ENCODE measurements at regions not wholly inside any gene's neighbourhood (a gene's known extent, or its start where the extent isn't known, plus 50 kb on each side); places are given as distances from the start of the nearest gene placed in this dataset.

DNA sequence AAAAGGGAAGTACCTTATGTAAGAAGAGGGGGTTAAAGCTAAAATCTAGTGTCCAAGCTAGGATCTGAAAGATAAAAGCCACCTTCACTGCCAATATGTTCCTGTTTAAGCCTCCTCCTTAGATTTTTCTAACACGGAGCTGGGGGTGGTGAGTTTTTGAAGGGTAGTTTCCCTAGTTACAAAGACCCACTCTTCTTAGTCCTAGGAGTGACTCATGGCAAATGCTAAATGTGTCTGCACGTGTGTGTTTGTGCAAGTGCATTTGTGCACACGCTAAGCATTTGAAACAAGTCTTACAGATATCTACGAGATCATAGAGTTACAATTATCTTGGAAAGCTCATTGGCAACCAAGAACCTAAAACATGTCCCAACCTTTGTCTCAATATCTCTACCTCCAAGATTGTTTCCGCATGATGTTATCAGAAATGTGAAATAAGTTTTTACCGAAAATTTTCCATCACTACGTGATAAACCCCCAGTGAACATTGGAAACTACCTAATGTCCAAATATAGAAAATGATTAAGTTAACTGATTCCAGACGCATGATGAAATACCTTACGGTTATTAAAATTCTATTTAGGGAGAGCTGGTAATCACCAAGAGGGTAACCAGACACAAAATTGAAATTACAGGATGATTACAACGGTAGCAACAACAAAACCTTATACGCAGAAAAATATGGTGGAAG lies 78.0 kb upstream of the HRH2 start:
- Histone ChIP-seq H3K9ac (ENCODE audit: control insufficient read depth, insufficient read depth, low read length) (no peak overlapping the region), H3K4me1 (ENCODE audit: control insufficient read depth, insufficient read depth, low read length) (no peaks in the 10 kb centered on the region), H3K27ac (ENCODE audit: control insufficient read depth, insufficient read depth) (no peak overlapping the region), H3K79me2 (ENCODE audit: control insufficient read depth, insufficient read depth, low read length) (no peaks in the 10 kb centered on the region), H3K4me3 (no peak overlapping the region), H2AFZ (ENCODE audit: control insufficient read depth, low read depth, low read length) (no peak overlapping the region), H3K4me2 (ENCODE audit: control insufficient read depth, insufficient read depth) (no peak overlapping the region), H3K9me3 (replicated peaks; ENCODE audit: control insufficient read depth, insufficient read depth, low read length) (no peaks in the 10 kb centered on the region; the same call in 1 of the 3 replicates), H4K20me1 (ENCODE audit: control insufficient read depth, insufficient read depth) (no peaks in the 10 kb centered on the region; the same call in 1 of the 2 replicates), H3K36me3 (ENCODE audit: control insufficient read depth in 2 of 2, insufficient read depth in 2 of 2, low read length in 1 of 2) (no peaks in the 10 kb centered on the region), H3K27me3 (replicated peaks in 1 of 2; ENCODE audit: control insufficient read depth in 2 of 2, insufficient read depth in 2 of 2, low read length in 1 of 2) (no peaks in the 10 kb centered on the region; a peak in 2 of 4 replicates)
- ChIA-PET CTCF (interaction anchor here (0.6 kb wide), 1 partner anchor 27 kb away, joined by 3 read pairs; no protein-coding TSS in a partner anchor), RAD21 (ENCODE audit: unreplicated experiment) (no interaction called here), POLR2A (no interaction called here), SMC1A (ENCODE audit: uncharacterized antibody, unreplicated experiment) (no interaction called here)
- DNase-seq (ENCODE audit: low read depth, low spot score) (no peak), ATAC-seq (no peak), FAIRE-seq (no peak)
- TF ChIP-seq STAT1 (conservative IDR thresholded peaks at IDR 0.05) (no peak), SMARCA5 (IDR thresholded peaks at IDR 0.05) (no peak), CHD1 (IDR thresholded peaks at IDR 0.05; ENCODE audit: low read depth, low read length) (no peak), MYB (IDR thresholded peaks at IDR 0.05; ENCODE audit: borderline replicate concordance, low read depth, low read length) (no peak), YY1 (IDR thresholded peaks at IDR 0.05; ENCODE audit: low read depth, low read length) (no peak)
- TF ChIP-seq, protein P1, sequence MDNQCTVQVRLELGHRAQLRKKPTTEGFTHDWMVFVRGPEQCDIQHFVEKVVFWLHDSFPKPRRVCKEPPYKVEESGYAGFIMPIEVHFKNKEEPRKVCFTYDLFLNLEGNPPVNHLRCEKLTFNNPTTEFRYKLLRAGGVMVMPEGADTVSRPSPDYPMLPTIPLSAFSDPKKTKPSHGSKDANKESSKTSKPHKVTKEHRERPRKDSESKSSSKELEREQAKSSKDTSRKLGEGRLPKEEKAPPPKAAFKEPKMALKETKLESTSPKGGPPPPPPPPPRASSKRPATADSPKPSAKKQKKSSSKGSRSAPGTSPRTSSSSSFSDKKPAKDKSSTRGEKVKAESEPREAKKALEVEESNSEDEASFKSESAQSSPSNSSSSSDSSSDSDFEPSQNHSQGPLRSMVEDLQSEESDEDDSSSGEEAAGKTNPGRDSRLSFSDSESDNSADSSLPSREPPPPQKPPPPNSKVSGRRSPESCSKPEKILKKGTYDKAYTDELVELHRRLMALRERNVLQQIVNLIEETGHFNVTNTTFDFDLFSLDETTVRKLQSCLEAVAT (IDR thresholded peaks at IDR 0.05), result no peak
- TF ChIP-seq, protein P2, sequence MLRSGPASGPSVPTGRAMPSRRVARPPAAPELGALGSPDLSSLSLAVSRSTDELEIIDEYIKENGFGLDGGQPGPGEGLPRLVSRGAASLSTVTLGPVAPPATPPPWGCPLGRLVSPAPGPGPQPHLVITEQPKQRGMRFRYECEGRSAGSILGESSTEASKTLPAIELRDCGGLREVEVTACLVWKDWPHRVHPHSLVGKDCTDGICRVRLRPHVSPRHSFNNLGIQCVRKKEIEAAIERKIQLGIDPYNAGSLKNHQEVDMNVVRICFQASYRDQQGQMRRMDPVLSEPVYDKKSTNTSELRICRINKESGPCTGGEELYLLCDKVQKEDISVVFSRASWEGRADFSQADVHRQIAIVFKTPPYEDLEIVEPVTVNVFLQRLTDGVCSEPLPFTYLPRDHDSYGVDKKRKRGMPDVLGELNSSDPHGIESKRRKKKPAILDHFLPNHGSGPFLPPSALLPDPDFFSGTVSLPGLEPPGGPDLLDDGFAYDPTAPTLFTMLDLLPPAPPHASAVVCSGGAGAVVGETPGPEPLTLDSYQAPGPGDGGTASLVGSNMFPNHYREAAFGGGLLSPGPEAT (IDR thresholded peaks at IDR 0.05; ENCODE audit: low read depth), result no peak
- TF ChIP-seq, protein P3, sequence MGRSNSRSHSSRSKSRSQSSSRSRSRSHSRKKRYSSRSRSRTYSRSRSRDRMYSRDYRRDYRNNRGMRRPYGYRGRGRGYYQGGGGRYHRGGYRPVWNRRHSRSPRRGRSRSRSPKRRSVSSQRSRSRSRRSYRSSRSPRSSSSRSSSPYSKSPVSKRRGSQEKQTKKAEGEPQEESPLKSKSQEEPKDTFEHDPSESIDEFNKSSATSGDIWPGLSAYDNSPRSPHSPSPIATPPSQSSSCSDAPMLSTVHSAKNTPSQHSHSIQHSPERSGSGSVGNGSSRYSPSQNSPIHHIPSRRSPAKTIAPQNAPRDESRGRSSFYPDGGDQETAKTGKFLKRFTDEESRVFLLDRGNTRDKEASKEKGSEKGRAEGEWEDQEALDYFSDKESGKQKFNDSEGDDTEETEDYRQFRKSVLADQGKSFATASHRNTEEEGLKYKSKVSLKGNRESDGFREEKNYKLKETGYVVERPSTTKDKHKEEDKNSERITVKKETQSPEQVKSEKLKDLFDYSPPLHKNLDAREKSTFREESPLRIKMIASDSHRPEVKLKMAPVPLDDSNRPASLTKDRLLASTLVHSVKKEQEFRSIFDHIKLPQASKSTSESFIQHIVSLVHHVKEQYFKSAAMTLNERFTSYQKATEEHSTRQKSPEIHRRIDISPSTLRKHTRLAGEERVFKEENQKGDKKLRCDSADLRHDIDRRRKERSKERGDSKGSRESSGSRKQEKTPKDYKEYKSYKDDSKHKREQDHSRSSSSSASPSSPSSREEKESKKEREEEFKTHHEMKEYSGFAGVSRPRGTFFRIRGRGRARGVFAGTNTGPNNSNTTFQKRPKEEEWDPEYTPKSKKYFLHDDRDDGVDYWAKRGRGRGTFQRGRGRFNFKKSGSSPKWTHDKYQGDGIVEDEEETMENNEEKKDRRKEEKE (IDR thresholded peaks at IDR 0.05), result no peak
- intact Hi-C loops (cut with micrococcal nuclease; ENCODE audit: unreplicated experiment), result no loop called here
- 26% methylated on average over 11 of the region's 11 CpGs for WGBS (ENCODE audit: insufficient coverage, insufficient replicate concordance, low lambda C conversion rate, missing lambda C conversion rate)
- in situ Hi-C loops (cut with MboI), result no loop called here
- BruUV-seq (replicated peaks), result no TSS peak
